PC-3 (cell line): ENCODE measurements at regions not wholly inside any gene's neighbourhood (a gene's known extent, or its start where the extent isn't known, plus 50 kb on each side); places are given as distances from the start of the nearest gene placed in this dataset.

ENCODE experiments used
- ATAC-seq: fragments of 200-7000 bp; cut with Tn5 transposase; 2 replicates; pipeline ENCODE4 v1.9.1; 2020; ENCODE audit warnings: mild to moderate bottlenecking, moderate library complexity
- BruUV-seq: library from RNA; stranded (reverse); fragments of 400-500 nt; replicated peaks from 2 replicates; lab custom pipeline; 2021; lab: Mats Ljungman, UMichigan
- CTCF ChIA-PET: fragments of 300-600 bp; sonication (Branson Sonifier 250); formaldehyde crosslinking; loops from one replicate; lab custom pipeline; 2022; ENCODE audit warnings: antibody characterized with exemption; lab: Charles Lee
- POLR2A ChIA-PET: fragments of 300-600 bp; sonication (Branson Sonifier 250); formaldehyde crosslinking; loops from one replicate; lab custom pipeline; 2022; ENCODE audit warnings: antibody characterized with exemption; ENCODE audit not compliant: unreplicated experiment; lab: Charles Lee
- DNase-seq: peaks from one replicate; pipeline ENCODE4 v3.0.0-alpha.2; 2015
- H2AFZ ChIP-seq: fragments of 300-600 bp; sonication (generic); 2 replicates; pipeline ENCODE4 v1.6.0; 2016; ENCODE audit warnings: antibody characterized with exemption, low read length
- H3F3A ChIP-seq: fragments of 300-600 bp; sonication (generic); one replicate; pipeline ENCODE4 v1.6.0; 2017; ENCODE audit warnings: antibody characterized with exemption, low read length, control low read depth, mild to moderate bottlenecking; ENCODE audit not compliant: unreplicated experiment
- H3K27ac ChIP-seq: fragments of 300-600 bp; sonication (generic); 2 replicates; pipeline ENCODE4 v1.5.1; 2016; ENCODE audit warnings: mild to moderate bottlenecking, low read length
- H3K27me3 ChIP-seq: fragments of 300-600 bp; sonication (generic); 2 replicates; pipeline ENCODE4 v1.6.1; 2016; ENCODE audit warnings: low read length, mixed read lengths
- H3K36me3 ChIP-seq: fragments of 300-600 bp; sonication (generic); 2 replicates; pipeline ENCODE4 v1.6.1; 2016; ENCODE audit warnings: low read depth, mixed run types, low read length, mixed read lengths
- H3K4me1 ChIP-seq: fragments of 300-600 bp; sonication (generic); 2 replicates; pipeline ENCODE4 v1.5.1; 2016; ENCODE audit warnings: low read length; ENCODE audit not compliant: insufficient read depth
- H3K4me2 ChIP-seq: fragments of 300-600 bp; sonication (generic); 2 replicates; pipeline ENCODE4 v1.6.0; 2016; ENCODE audit warnings: low read length
- H3K4me3 ChIP-seq: fragments of 300-600 bp; sonication (generic); 2 replicates; pipeline ENCODE4 v1.5.1; 2016; ENCODE audit warnings: mild to moderate bottlenecking, low read length, mixed read lengths
- H3K79me2 ChIP-seq: fragments of 300-600 bp; sonication (generic); 2 replicates; pipeline ENCODE4 v1.6.1; 2017; ENCODE audit warnings: low read length, mixed read lengths
- H3K9ac ChIP-seq: fragments of 300-600 bp; sonication (generic); 2 replicates; pipeline ENCODE4 v1.6.0; 2016; ENCODE audit warnings: mild to moderate bottlenecking, low read length
- H3K9me2 ChIP-seq: fragments of 300-600 bp; sonication (generic); replicated peaks from 2 replicates; pipeline ENCODE4 v1.6.1; 2016; ENCODE audit warnings: mixed run types, low read length, mixed read lengths
- H3K9me3 ChIP-seq: fragments of 300-600 bp; sonication (generic); 2 replicates; pipeline ENCODE4 v1.6.1; 2016; ENCODE audit warnings: low read length, mixed read lengths
- H4K20me1 ChIP-seq: fragments of 300-600 bp; sonication (generic); 2 replicates; pipeline ENCODE4 v1.6.1; 2016; ENCODE audit warnings: low read length, mixed read lengths
- EZH2 ChIP-seq: fragments of 300-600 bp; sonication (generic); IDR thresholded peaks from one replicate; pipeline ENCODE4 v1.6.1; 2017; ENCODE audit warnings: antibody characterized with exemption, mild to moderate bottlenecking, low read length; ENCODE audit not compliant: unreplicated experiment
- EZH2phosphoT487 ChIP-seq: fragments of 300-600 bp; sonication (generic); IDR thresholded peaks from 2 replicates; pipeline ENCODE4 v1.6.1; 2018; ENCODE audit warnings: mild to moderate bottlenecking, antibody characterized with exemption, low read length, borderline replicate concordance
- intact Hi-C: fragments of 100-400 bp; cut with micrococcal nuclease; formaldehyde crosslinking; loops from 2 replicates; pipeline ENCODE4 v1.9.0; 2023
- TF ChIP-seq, protein P1 (sequence below): fragments of 300-600 bp; sonication (generic); conservative IDR thresholded peaks from 2 replicates; pipeline ENCODE4 v1.5.1; 2017; ENCODE audit warnings: antibody characterized with exemption, low read depth, mild to moderate bottlenecking, low read length

- BruUV-seq, result no TSS peak
- intact Hi-C loops, result no loop called here
- Histone ChIP-seq H3K9me2 (no peaks in the 10 kb centered on the region), H4K20me1 (no peaks in the 10 kb centered on the region), H3K9ac (no peak overlapping the region), H3K27me3 (no peaks in the 10 kb centered on the region), H3K27ac (no peak overlapping the region), H3K9me3 (no peaks in the 10 kb centered on the region), H3K36me3 (no peaks in the 10 kb centered on the region), H3F3A (no peaks in the 10 kb centered on the region), H3K79me2 (no peaks in the 10 kb centered on the region), H3K4me1 (no peaks in the 10 kb centered on the region), H2AFZ (no peak overlapping the region), H3K4me3 (no peak overlapping the region), H3K4me2 (no peak overlapping the region)
- DNase-seq, result no peak
- no peak for ATAC-seq
- ChIA-PET CTCF (no interaction called here), POLR2A (no interaction called here)
- TF ChIP-seq, protein P1, sequence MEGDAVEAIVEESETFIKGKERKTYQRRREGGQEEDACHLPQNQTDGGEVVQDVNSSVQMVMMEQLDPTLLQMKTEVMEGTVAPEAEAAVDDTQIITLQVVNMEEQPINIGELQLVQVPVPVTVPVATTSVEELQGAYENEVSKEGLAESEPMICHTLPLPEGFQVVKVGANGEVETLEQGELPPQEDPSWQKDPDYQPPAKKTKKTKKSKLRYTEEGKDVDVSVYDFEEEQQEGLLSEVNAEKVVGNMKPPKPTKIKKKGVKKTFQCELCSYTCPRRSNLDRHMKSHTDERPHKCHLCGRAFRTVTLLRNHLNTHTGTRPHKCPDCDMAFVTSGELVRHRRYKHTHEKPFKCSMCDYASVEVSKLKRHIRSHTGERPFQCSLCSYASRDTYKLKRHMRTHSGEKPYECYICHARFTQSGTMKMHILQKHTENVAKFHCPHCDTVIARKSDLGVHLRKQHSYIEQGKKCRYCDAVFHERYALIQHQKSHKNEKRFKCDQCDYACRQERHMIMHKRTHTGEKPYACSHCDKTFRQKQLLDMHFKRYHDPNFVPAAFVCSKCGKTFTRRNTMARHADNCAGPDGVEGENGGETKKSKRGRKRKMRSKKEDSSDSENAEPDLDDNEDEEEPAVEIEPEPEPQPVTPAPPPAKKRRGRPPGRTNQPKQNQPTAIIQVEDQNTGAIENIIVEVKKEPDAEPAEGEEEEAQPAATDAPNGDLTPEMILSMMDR, result no peak
- TF ChIP-seq EZH2phosphoT487 (no peak), EZH2 (no peak)
Observed at GRCh38 chr7:52135403-52135802, 818.8 kb upstream of the COBL start.

- Histone ChIP-seq H3K9ac (no peak overlapping the region), H2AFZ (no peak overlapping the region), H3K9me2 (no peaks in the 10 kb centered on the region), H3K4me1 (no peaks in the 10 kb centered on the region), H3K4me3 (no peak overlapping the region), H3K4me2 (no peak overlapping the region), H4K20me1 (no peaks in the 10 kb centered on the region), H3F3A (no peaks in the 10 kb centered on the region), H3K27me3 (no peaks in the 10 kb centered on the region), H3K27ac (no peak overlapping the region), H3K9me3 (no peaks in the 10 kb centered on the region), H3K36me3 (no peaks in the 10 kb centered on the region), H3K79me2 (no peaks in the 10 kb centered on the region)
- no TSS peak for BruUV-seq
- TF ChIP-seq EZH2phosphoT487 (no peak), EZH2 (no peak)
- TF ChIP-seq, protein P1, result no peak
- intact Hi-C loops, result no loop called here
- ChIA-PET CTCF (no interaction called here), POLR2A (no interaction called here)
- DNase-seq, result no peak
- ATAC-seq, result no peak
Observed at GRCh38 chr7:52129278-52129677, 812.7 kb upstream of the COBL start.

- no peak overlapping the region for H2AFZ ChIP-seq
- no peak for DNase-seq
- no peaks in the 10 kb centered on the region for H3F3A ChIP-seq
- TF ChIP-seq, protein P1, result no peak
- TF ChIP-seq EZH2, result no peak
- no peaks in the 10 kb centered on the region for H3K27me3 ChIP-seq
- intact Hi-C loops, result no loop called here
- no peaks in the 10 kb centered on the region for H3K36me3 ChIP-seq
- H3K27ac ChIP-seq, result no peak overlapping the region
- no peaks in the 10 kb centered on the region for H3K79me2 ChIP-seq
- no peak for ATAC-seq
- no peaks in the 10 kb centered on the region for H3K4me1 ChIP-seq
- H3K9me3 ChIP-seq, result 0 out of 2 replicates have a peak, but pooled peaks cover 4% of the 10 kb centered on the region
- no peak overlapping the region for H3K4me2 ChIP-seq
- no peak overlapping the region for H3K9ac ChIP-seq
- ChIA-PET POLR2A (no interaction called here), CTCF (no interaction called here)
- no peak overlapping the region for H3K4me3 ChIP-seq
- H4K20me1 ChIP-seq, result no peaks in the 10 kb centered on the region
- no peaks in the 10 kb centered on the region for H3K9me2 ChIP-seq
- no TSS peak for BruUV-seq
Observed at GRCh38 chr7:52120912-52121311, 804.3 kb upstream of the COBL start.
